Activated CD8-positive, alpha-beta T cell treated with anti-CD3 and anti-CD28 coated beads, Interleukin-2, amount 10 ng/mL, durations not matched to agents 7 days and 5 days (primary cell): ENCODE measurements at regions not wholly inside any gene's neighbourhood (a gene's known extent, or its start where the extent isn't known, plus 50 kb on each side); places are given as distances from the start of the nearest gene placed in this dataset.

Experiments used
- ATAC-seq: fragments of 150-1000 bp; cut with Tn5 transposase; one replicate; pipeline ENCODE4 v1.10.0; 2021; ENCODE audit warnings: moderate library complexity
- CTCF ChIA-PET: fragments of 350-600 bp; sonication (Branson Sonifier 250); formaldehyde crosslinking; loops from one replicate; lab custom pipeline; 2021; ENCODE audit warnings: antibody characterized with exemption; lab: Charles Lee
- POLR2A ChIA-PET: fragments of 350-600 bp; sonication (Branson Sonifier 250); formaldehyde crosslinking; loops from one replicate; lab custom pipeline; 2021; ENCODE audit warnings: antibody characterized with exemption; lab: Charles Lee
- DNase-seq: peaks from one replicate; pipeline ENCODE4 v3.0.0-alpha.2; 2020
- H3K27ac Mint-ChIP-seq: one replicate; pipeline ENCODE4 v1.8.0; 2021; ENCODE audit warnings: mild to moderate bottlenecking, mixed read lengths
- H3K27me3 Mint-ChIP-seq: one replicate; pipeline ENCODE4 v1.8.0; 2021; ENCODE audit warnings: low read depth, mixed read lengths
- H3K36me3 Mint-ChIP-seq: one replicate; pipeline ENCODE4 v1.8.0; 2021; ENCODE audit warnings: low read depth, mixed read lengths
- H3K4me1 Mint-ChIP-seq: one replicate; pipeline ENCODE4 v1.8.0; 2021; ENCODE audit warnings: low read depth, mixed read lengths
- H3K4me3 Mint-ChIP-seq: one replicate; pipeline ENCODE4 v1.8.0; 2021; ENCODE audit warnings: mild to moderate bottlenecking, mixed read lengths
- H3K9me3 Mint-ChIP-seq: one replicate; pipeline ENCODE4 v1.8.0; 2022; ENCODE audit warnings: mixed read lengths; ENCODE audit not compliant: insufficient read depth

DNA sequence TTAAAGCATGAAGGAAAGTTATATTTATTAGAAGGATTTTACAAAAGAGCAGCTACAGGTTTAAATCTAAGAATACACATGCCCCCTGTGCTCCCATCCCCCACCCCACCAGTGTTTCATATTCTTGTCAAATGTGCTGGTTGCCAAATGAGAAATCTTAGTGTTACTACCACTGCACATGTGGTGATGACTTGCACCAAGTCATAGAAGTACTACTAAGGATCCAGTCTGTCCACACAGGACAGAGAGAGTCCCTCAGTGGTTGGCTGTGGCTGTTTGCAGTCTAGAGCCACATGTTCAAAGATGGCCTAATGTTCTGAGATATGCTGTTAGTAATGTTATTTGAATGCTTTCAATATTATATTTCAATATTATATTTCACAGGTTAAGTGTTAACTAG lies 268.8 kb downstream of the ADAMTS20 start:
- no peak for DNase-seq
- ATAC-seq = no peak
- Mint-ChIP-seq H3K27me3 (no peaks in the 10 kb centered on the region), H3K4me1 (no peaks in the 10 kb centered on the region), H3K9me3 (no peaks in the 10 kb centered on the region), H3K27ac (no peak overlapping the region), H3K4me3 (no peak overlapping the region), H3K36me3 (no peaks in the 10 kb centered on the region)
- ChIA-PET POLR2A (no interaction called here), CTCF (no interaction called here)

DNA sequence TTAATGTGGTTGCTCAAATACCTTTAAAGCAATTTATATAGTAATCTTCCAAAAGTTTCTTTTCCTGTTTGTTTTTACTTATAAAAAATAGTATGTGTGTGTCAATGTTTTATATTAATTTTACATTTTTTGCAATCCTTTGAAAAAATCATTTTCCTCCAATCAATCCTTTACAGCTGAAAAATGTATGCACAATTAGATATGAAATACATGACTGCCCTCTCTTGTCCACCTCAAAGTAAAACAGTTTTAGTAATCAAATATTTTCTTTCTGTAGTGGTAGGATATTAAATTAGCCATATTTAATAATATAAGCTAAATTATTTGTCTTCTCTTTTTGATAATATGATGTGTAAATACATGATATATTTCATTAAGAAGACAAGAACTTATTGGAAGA lies 269.9 kb downstream of the ADAMTS20 start:
- no peak overlapping the region for H3K27ac Mint-ChIP-seq
- no peak overlapping the region for H3K4me3 Mint-ChIP-seq
- H3K9me3 Mint-ChIP-seq = no peaks in the 10 kb centered on the region
- H3K27me3 Mint-ChIP-seq = no peaks in the 10 kb centered on the region
- ChIA-PET POLR2A (no interaction called here), CTCF (no interaction called here)
- H3K4me1 Mint-ChIP-seq = no peaks in the 10 kb centered on the region
- DNase-seq = no peak
- no peaks in the 10 kb centered on the region for H3K36me3 Mint-ChIP-seq
- no peak for ATAC-seq

DNA sequence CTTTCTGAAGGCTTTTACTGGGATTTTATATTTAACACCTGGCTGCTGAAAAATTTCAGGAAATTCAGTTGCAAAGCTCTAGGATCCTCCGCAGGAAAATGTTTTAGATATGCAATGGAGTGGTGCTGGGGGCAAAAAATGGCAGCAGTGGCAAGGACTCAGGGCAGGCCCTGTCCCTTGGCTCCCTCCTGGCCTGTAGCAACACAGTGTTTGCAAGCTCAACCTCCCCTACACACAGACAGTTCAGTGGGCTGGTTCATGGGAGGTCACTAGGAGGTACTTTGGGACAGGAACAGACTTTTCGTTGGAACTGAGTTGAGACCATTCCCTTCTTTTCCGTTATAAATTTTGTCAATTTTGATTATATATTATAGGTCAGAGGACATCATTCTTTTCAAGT lies 270.4 kb downstream of the ADAMTS20 start:
- DNase-seq (no peak), ATAC-seq (no peak)
- Mint-ChIP-seq H3K27me3 (no peaks in the 10 kb centered on the region), H3K4me1 (no peaks in the 10 kb centered on the region), H3K9me3 (no peaks in the 10 kb centered on the region), H3K36me3 (no peaks in the 10 kb centered on the region), H3K27ac (no peak overlapping the region), H3K4me3 (no peak overlapping the region)
- CTCF ChIA-PET = no interaction called here
- POLR2A ChIA-PET = no interaction called here

DNA sequence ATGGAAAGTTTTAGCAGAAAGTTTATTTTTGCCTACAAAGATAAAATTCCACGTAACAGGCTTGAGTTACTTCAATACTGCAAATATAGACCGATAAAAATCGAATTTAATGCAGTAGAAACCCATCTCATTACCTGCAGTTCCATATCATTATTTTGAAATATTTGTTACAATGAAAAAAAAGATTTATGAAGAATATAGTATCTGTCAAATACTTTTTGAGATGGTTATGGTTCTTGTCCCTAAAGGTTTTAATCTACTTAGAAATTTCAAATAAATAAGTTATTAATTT lies 273.5 kb downstream of the ADAMTS20 start:
- no peaks in the 10 kb centered on the region for H3K4me1 Mint-ChIP-seq
- POLR2A ChIA-PET = no interaction called here
- no peak for ATAC-seq

DNA sequence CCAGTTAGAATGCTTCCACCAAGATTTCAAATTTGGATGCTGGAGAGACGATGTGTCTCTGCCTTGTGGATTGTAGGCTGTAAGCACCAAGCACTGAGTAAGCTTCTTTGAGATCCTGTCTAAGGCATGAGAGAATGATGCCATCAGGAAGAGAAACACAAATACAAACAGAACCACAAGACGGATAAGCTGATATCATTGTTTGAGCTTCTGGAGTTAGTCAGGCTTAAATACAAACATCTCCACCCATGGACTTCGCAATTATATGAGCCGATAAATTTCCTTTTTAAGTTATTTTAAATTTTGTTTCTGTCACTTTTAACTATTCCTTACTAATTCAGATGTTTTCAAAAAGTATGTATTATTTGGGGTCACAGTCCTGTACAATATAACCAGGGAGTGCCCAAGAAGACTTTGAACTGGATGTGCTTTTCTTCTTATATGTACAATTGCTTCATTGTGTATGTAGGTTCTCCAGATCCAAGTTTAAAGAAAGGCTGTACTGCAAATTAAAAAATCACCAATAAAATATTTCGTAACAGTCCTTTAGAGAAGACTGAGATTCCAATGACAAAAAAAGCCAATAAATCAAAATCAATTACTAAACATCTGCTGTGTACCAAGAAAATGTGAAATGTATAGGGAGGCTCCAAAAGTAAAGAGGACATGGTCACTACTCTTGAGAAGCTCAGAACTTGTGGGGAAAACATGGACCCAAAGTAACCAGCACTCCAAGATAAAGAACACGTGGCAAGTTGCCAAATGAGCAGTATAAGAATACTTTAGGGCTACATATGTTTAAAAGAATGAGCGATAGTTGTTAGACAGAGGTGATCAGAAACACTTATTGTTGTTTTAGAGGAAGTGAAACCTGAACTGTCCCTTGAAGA lies 274.1 kb downstream of the ADAMTS20 start:
- ATAC-seq (no peak), DNase-seq (no peak)
- Mint-ChIP-seq H3K27ac (no peak overlapping the region), H3K27me3 (no peaks in the 10 kb centered on the region), H3K9me3 (no peaks in the 10 kb centered on the region), H3K4me3 (no peak overlapping the region), H3K4me1 (no peaks in the 10 kb centered on the region), H3K36me3 (no peaks in the 10 kb centered on the region)
- CTCF ChIA-PET = no interaction called here
- POLR2A ChIA-PET = no interaction called here

More for the DNA sequence above, 273.5 kb downstream of the ADAMTS20 start:
- DNase-seq = no peak
- Mint-ChIP-seq H3K27me3 (no peaks in the 10 kb centered on the region), H3K27ac (no peak overlapping the region), H3K36me3 (no peaks in the 10 kb centered on the region), H3K9me3 (no peaks in the 10 kb centered on the region), H3K4me3 (no peak overlapping the region)
- CTCF ChIA-PET = no interaction called here

DNA sequence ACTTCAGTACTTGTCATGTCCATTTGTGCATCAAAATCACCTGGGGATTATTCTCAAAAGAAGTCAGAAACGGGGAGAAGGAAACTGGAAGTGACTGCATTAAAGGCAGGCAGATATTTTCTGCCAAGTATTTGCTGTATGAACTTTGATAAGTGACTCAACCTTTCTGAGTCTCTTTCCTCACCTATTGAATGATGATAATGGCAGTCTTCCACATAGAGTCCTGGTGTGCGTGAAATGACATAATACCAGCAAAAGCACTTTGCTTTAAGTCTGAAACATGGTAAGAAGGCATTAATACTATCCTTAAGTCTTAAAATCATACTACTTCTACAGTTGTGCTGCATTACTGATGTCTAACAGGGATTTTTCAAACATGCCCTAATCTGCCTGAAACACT lies 278.5 kb downstream of the ADAMTS20 start:
- no peaks in the 10 kb centered on the region for H3K4me1 Mint-ChIP-seq
- H3K36me3 Mint-ChIP-seq = no peaks in the 10 kb centered on the region
- CTCF ChIA-PET = no interaction called here
- POLR2A ChIA-PET = no interaction called here
- DNase-seq = no peak
- no peaks in the 10 kb centered on the region for H3K27me3 Mint-ChIP-seq
- H3K4me3 Mint-ChIP-seq = no peak overlapping the region
- no peak overlapping the region for H3K27ac Mint-ChIP-seq
- ATAC-seq = no peak
- H3K9me3 Mint-ChIP-seq = no peaks in the 10 kb centered on the region

DNA sequence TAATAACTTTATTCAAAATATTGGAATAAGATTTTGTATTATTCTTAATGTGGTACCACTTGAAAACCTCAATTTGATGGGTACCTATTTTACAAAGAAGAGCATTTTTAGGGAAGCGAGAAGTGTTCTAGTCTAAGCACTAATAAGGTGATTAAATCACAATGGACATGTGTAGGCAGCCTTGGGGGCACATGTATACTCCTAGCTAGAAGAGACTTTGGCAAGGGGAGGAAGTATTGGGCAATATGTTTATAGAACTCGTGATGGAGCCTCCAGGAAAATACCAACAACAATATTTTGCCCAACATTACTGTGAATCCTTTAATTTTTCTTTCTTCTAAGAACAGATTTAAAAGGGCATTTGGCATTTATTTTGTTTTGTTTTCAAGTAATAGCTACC lies 280.3 kb downstream of the ADAMTS20 start:
- no peaks in the 10 kb centered on the region for H3K9me3 Mint-ChIP-seq
- no peak overlapping the region for H3K27ac Mint-ChIP-seq
- no peaks in the 10 kb centered on the region for H3K36me3 Mint-ChIP-seq
- no peak for DNase-seq
- H3K27me3 Mint-ChIP-seq = no peaks in the 10 kb centered on the region
- ChIA-PET CTCF (no interaction called here), POLR2A (no interaction called here)
- no peaks in the 10 kb centered on the region for H3K4me1 Mint-ChIP-seq
- no peak for ATAC-seq
- no peak overlapping the region for H3K4me3 Mint-ChIP-seq

DNA sequence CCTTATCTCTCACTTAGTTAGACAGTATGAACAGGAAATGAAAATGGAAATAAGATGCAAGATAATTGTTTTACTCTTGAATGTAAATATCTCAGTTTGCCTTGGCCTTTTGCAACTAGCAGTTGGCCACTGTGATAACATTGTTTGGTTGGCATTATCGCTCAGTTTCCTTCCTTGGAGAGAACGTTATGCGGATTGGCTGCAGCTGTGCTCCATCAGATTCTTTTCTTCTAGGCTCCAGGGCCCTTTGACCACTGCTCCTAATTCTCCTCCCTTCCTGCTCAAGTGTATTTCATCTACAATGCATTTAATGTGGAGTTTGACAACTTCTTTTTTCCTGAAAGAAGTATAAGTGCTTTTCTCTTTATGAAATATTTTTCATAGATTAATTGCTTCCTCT lies 284.2 kb downstream of the ADAMTS20 start:
- H3K4me1 Mint-ChIP-seq = no peaks in the 10 kb centered on the region
- ATAC-seq = no peak
- POLR2A ChIA-PET = no interaction called here

DNA sequence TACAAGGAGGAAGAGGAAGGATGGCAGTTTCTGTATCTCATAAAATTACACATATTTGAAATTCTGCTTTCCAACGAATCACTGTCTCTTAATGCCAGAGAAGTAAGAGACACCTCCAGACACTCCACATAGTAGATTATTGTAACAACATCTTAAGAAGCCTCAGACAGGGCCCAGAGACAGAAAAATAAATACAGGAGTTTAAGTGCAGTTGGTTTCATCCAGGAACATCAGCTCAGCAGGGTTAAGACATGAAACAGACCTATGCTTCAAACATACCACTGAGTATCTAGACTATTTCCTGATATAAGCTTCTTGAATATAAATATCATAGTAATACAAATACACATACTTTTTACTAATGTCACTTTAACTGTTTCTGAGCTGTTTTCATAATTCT lies 290.3 kb downstream of the ADAMTS20 start:
- Mint-ChIP-seq H3K4me3 (no peak overlapping the region), H3K9me3 (peaks cover 3% of the 10 kb centered on the region), H3K4me1 (no peaks in the 10 kb centered on the region), H3K36me3 (no peaks in the 10 kb centered on the region), H3K27ac (no peak overlapping the region), H3K27me3 (no peaks in the 10 kb centered on the region)
- ChIA-PET CTCF (no interaction called here), POLR2A (no interaction called here)
- no peak for DNase-seq
- no peak for ATAC-seq

More for the DNA sequence above, 284.2 kb downstream of the ADAMTS20 start:
- Mint-ChIP-seq H3K27me3 (no peaks in the 10 kb centered on the region), H3K27ac (no peak overlapping the region), H3K9me3 (no peaks in the 10 kb centered on the region), H3K36me3 (no peaks in the 10 kb centered on the region), H3K4me3 (no peak overlapping the region)
- CTCF ChIA-PET = no interaction called here
- DNase-seq = no peak

DNA sequence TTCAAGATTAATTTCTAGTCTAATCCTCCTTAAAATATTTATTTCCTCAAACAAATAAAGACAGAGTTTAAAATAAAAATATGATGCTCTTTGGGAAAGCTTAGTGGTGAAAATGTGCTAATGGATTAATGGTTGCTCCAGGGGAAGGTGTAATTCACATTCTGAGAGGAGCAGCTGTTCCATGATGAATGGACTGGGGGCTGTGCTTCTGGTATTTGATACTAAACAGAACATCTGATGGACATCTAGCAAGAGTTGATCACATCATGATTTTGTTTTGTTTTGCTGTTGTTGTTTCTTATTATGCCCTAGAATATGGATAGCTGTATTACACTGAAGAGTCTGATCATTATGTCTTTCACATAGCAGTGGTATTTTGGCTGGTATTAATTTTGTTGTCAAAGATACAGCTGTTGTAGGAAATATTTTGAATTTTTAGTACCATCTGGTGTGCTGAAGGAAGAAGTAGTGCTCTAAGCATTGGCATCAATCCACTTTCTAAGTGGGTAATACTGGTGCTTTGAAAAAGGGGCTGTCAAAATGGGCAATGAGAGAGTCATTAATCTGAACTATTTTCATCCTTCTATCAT lies 296.4 kb downstream of the ADAMTS20 start:
- no peak for ATAC-seq

DNA sequence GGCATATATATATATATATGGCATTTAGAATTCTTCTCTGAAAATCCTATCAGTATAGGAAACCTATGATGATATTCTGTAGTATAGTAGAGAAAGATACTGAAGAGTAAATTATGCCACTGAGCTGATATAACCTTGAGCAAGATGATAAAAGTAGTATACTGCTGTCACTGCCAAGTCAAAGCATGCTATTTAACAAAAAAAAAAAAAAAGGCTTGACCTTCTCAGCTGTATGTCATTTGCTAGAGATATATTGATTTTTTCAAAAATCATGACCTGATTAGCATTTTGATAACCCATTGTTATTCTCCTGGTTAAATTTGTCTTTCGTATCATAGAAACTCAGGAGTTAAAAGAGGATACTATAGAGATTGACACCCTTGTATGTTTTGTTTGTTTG lies 299.4 kb downstream of the ADAMTS20 start:
- no peak for DNase-seq
- ChIA-PET CTCF (no interaction called here), POLR2A (no interaction called here)
- Mint-ChIP-seq H3K36me3 (no peaks in the 10 kb centered on the region), H3K27me3 (no peaks in the 10 kb centered on the region), H3K4me3 (no peak overlapping the region), H3K4me1 (no peaks in the 10 kb centered on the region), H3K9me3 (no peaks in the 10 kb centered on the region), H3K27ac (no peak overlapping the region)
- no peak for ATAC-seq

More for the DNA sequence above, 296.4 kb downstream of the ADAMTS20 start:
- POLR2A ChIA-PET = no interaction called here
- no peaks in the 10 kb centered on the region for H3K27me3 Mint-ChIP-seq
- no peak overlapping the region for H3K4me3 Mint-ChIP-seq
- no peaks in the 10 kb centered on the region for H3K4me1 Mint-ChIP-seq
- no peak overlapping the region for H3K27ac Mint-ChIP-seq
- CTCF ChIA-PET = no interaction called here
- DNase-seq = no peak
- H3K36me3 Mint-ChIP-seq = no peaks in the 10 kb centered on the region
- no peaks in the 10 kb centered on the region for H3K9me3 Mint-ChIP-seq

DNA sequence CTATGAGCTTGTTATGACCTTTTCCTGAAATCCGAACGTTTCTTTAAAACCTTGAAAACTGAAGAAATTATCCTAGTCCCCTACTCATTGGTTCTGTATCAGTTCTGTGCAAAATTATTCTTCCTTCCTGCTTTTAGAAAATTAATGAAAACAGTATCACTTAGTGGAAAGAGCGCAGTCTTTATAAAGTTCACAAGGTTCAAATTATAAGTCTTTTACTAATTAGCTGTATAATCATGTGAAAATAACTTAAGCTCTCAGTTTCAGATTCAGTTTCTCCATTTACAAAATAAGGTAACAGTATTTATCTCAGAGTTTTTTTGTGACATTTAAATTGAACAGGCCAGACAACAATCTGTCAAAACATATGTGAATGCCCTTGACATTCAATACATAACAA lies 306.1 kb downstream of the ADAMTS20 start:
- POLR2A ChIA-PET = no interaction called here
- no peak for ATAC-seq

More for the DNA sequence above, 306.1 kb downstream of the ADAMTS20 start:
- Mint-ChIP-seq H3K4me3 (no peak overlapping the region), H3K36me3 (no peaks in the 10 kb centered on the region), H3K27me3 (no peaks in the 10 kb centered on the region), H3K4me1 (no peaks in the 10 kb centered on the region), H3K9me3 (no peaks in the 10 kb centered on the region), H3K27ac (no peak overlapping the region)
- CTCF ChIA-PET = no interaction called here
- no peak for DNase-seq
